NCI-H524 (cell line): ENCODE measurements at regions not wholly inside any gene's neighbourhood (a gene's known extent, or its start where the extent isn't known, plus 50 kb on each side); places are given as distances from the start of the nearest gene placed in this dataset.
"Not testable (repeated sequence)": the region's sequence is repeated elsewhere in the genome, so short reads cannot be mapped to it uniquely, and the experiment has no call there.

Experiments
- DNase-seq, 2 experiments: peaks; one replicate each; lab custom pipeline; 2025; lab: John Stamatoyannopoulos, UW

DNA sequence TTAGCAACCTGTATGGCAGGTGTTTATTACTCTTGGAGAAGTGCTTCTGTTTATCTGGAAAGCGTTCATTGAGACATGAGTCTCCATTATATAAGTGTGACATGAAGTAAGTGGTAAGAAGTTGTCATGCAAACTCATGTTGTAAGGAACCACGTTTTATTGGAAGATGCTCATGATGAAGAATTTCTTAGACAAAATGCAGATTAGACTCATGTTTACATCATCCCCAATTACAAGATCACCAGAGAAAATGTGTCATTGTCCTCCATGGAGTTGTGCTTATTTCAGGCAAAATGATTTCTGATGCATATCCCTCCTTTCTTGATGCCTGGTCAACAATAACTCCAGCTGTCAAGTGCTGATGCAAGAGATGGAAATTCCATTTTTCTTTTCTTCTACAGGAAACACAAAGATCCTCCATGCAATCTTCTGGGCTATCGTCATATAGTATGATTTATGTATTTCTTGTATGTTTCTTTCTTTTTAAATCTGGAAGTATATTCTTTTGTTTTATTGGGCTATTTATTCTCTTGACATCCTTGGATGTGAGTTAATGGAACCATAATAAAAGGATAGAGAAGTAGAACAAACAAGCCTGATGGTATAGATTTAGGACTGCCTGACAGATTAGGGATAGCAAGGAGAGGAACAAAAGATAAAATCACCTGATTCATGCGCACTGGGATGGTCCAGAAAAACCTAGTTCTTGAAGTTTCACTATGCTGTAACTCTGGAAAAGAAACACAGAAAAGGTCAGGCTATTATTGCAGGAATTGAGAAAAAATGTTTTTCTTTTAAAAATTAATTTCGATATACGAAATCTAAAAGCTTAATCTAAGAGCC is 50.7 kb upstream of the DIAPH3 start:
- no peak for DNase-seq

DNA sequence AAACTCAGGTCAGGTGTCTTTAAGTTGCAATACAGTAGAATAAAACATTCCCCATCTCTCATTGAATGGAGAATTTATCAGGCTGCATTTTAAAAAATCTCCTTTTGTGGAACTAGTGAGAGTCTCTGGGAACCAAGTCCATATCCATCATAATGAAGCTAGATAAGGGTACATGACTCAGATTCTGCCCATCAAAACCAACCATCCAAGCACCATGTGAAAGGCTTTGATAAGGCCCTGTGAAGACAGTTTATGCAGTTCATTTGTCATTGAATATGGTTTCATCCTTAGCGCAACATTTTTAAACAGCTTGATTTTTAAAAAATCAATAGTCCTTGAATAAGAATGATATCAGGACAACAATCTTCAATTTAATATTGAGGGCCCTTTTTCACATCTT is 56.3 kb upstream of the DIAPH3 start:
- DNase-seq = no peak

DNA sequence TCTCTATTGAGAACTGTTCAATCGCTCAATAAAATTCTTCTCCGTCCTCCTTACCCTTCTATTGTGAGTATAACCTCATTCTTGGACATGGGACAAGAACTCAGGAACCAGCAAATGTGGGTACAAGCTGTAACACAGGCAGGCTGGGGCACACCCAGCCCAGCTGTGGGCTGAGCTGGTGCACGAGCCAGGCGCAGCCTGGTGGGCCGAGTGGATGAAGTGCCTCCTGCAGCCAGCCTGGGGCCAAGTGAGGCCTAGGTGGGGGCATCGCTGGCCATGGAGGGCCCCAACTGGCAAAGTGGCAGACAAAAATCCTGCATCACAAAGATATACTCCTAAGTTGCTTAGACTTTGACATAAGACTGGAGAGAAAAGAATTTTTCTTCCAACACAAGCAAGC is 57.9 kb upstream of the DIAPH3 start:
- no peak for DNase-seq

DNA sequence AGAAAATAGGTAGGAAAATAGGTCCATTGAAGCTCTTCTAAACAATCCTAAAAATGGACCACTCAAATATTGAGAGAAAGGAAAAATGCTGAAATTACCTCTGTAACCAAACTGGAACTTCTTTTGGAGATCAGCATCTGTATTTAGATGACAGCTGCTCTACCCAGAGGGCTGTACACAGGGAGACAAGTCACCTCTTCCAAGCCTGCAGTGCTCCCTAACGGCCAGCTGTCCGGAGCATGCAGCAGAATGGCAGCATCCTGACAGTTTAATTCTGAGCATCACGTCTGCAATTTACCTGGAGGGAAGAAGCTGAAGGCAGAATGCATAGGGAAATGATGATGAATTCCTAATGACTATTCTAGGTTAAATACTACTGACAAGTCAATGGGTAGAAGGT is 62.8 kb upstream of the DIAPH3 start:
- DNase-seq = peak; percentile 67 to 79

DNA sequence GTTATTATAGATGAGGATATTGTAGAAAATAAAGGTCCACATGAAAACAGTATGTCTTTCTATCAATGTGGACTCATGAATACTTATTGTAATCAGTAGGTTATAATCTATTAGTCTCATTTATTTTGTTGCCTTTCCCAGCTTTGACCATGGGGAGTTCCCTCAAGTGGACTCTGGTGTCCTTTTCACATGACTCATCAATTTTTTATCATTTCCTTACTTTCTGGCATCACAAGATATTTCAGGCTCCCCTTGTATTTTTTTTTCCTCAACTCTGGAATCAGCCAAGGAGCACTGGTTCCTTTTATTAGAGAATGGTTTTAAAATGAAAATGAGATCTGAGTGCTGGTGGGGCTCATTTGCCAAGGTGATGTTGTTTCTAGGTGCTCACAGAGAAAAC is 63.4 kb upstream of the DIAPH3 start:
- DNase-seq = no peak

DNA sequence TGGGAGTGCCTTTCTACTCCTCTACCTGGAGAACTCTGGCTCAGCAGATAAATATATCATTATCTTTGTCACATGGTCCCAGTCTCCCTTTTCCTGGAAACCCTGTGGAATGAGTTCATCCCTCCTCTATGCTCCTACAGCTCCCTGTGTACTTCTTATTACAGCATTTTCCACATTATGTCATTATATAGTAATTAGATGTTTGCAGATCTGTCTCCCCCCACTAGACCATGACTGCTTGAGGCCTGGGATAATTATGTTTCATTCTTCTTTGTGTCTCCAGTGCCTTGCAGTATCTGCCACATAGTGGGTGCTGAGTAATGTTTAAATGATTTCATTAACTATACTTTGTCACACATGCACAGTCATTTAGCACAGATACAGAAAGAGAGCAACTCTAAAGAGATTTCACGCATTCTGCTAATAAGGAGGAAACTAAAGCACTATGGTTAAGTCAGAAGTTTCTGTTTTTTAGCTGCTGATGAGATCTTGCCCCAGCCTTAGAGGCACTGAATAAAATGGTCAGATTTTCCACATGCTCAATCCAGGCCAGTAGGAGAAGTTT is 66.1 kb upstream of the DIAPH3 start:
- no peak for DNase-seq

DNA sequence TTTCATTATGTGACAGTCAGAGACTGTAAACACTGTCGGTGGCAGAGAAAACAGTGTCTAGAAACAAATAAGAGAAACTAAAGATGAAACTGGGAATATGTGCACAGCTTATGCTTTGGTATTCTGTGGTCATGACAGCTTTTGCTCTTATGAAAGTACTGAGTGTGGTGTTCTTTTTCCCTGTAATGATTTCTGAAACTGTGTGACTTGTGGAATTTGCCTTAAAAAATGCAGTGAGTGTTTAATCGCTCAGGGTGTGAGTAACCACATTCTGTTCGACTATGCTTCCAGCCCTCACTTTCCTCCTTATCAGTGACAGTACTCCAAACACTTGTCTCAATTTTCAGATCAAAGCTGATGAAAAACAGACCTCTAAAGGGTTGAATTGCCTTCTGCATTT is 66.9 kb upstream of the DIAPH3 start:
- no peak for DNase-seq

DNA sequence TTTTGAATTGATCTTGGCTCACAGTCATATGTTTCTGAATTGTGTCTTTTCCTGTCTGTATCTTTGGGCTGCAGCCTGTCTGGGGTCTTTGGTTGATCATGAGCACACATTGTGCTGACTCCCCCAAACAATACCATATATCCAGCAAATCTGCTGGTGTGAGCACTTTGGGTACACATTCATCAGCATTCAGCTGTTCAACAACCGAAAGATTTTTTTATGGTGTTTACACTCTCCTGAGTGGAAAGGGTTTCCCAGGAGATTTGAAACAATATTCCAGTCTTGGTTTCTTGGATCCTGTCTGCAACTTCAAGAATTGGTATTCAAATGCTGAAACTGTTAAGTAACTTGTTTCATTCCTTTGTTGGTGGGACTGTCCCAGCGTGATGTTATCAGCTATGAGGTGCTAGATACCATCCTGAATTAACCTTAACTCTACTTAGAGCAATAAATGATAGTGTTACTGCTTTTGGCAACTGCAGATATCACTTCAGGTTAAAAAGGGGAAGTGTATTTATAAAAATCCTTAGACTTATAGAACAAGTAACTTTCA is 78.4 kb upstream of the DIAPH3 start:
- DNase-seq = no peak

DNA sequence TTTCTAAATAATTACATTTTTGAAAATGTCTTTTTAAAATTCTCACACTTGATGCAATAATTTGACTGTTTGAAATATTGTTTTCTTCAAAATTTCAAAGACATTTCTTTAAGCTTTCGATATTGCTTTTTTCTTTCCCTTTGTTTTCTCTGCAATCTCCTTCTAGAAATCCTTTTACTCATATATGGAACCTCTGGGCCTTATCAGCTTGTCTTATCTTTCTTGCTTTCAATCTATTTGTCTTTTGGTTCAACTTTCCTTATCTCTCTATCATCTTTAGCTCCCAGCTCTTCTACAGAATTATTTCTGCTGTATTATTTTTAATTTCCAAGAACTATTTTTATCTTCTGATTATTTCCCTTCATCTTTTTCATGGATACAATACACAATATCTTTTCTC is 80.7 kb upstream of the DIAPH3 start:
- DNase-seq = no peak

DNA sequence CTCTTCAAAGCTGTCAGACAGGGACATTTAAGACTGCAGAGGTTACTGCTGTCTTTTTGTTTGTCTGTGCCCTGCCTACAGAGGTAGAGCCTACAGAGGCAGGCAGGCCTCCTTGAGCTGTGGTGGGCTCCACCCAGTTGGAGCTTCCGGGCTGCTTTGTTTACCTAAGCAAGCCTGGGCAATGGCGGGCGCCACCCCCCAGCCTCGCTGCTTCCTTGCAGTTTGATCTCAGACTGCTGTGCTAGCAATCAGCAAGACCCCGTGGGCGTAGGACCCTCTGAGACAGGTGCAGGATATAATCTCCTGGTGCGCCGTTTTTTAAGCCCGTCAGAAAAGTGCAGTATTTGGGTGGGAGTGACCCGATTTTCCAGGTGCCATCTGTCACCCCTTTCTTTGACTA is 87.7 kb upstream of the DIAPH3 start:
- not testable (repeated sequence) for DNase-seq

DNA sequence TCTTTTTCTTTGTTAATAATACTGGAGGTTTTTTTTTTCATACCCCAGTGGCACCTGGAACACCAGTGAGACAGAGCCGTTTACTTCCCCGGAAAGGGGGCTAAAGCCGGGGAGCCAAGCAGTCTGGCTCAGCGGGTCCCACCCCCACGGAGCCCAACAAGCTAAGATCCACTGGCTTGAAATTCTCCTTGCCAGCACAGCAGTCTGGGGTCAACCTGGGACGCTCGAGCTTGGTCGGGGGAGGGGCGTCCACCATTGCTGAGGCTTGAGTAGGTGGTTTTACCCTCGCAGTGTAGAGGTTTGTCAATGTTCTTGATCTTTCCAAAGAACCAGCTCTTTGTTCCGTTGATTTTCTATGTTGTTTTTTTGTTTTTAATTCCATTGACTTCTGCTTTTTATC is 94.6 kb upstream of the DIAPH3 start:
- no peak for DNase-seq

DNA sequence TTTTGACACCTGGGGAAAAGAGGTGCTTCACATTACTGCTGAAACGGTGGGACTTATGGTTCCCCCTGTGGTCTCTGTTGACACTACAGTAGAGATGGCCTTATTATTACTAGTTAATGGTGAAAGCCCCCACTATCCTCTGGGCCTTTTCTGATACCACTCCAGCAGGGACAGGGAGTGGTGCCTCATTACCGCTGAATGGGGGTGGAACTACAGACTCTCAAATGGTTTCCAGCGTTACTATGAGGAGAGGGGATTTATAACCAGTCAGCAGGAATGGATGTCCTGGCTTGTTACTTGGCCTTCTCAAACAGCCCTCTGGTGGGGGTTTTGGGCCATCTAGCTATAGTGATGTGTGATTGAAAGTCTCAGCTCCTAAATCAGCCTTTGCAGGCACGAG is 96.7 kb upstream of the DIAPH3 start:
- DNase-seq = peak in 1 of 2 experiments; percentile 3

DNA sequence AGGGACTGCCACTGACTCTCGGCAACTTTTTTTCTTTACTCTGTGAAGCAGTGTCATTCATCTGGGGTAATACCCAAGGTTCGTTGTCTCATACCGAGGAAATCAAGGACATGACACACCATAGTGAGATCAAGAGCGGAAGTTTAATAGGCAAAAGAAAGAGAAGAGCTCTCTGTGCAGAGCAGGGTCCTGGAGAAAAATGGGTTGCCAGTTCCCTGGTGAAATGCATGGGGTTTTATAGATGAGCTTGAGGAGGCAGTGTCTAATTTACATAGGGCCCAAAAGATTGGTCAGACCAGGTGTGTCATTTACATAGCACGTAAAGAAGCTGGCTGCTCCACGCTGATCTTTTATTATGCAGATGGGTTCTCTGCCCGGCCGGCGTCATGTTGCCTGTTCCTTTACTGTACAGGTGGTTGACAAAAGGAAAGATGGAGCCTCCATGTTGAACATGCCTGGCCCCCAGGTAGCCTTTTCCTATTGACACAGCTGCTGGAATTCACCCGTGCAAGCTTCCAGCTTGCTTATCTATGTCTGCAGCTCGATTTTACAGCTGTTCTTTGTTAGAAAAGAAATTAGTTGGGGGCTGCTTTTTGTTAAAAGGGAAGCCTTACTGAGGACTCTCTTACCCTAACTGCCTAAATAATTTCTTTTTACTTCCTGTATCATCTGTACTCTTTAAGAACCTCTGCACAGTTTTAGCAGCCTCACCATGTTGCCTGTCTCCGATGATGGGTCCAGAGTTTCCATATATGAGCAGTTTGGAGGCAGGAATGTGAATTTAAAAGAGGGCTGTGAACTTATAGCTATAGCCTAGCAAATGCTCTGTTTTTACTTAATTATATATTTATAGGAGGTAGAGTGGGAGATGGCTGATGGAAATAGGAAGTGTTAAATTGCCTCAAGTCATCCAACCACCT is 98.0 kb upstream of the DIAPH3 start:
- no peak for DNase-seq

DNA sequence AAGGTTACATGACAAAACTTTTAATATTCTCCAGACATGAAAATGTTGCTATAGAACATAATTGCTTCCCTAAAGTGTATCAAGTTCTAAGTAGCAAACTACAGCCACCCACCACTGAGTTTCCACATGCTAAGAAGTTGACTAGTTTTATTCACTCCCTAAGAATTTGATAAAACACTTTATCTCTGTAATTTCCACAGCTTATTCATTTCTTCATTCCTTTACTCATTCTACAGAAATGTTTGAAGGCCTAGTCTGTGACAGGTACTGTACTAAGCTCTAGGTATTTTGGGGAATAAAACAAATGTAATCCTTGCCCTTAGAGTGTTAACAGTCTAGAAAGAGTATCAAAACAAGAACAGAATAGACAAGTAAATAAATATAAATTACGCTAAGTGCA is 101.8 kb upstream of the DIAPH3 start:
- DNase-seq = no peak

DNA sequence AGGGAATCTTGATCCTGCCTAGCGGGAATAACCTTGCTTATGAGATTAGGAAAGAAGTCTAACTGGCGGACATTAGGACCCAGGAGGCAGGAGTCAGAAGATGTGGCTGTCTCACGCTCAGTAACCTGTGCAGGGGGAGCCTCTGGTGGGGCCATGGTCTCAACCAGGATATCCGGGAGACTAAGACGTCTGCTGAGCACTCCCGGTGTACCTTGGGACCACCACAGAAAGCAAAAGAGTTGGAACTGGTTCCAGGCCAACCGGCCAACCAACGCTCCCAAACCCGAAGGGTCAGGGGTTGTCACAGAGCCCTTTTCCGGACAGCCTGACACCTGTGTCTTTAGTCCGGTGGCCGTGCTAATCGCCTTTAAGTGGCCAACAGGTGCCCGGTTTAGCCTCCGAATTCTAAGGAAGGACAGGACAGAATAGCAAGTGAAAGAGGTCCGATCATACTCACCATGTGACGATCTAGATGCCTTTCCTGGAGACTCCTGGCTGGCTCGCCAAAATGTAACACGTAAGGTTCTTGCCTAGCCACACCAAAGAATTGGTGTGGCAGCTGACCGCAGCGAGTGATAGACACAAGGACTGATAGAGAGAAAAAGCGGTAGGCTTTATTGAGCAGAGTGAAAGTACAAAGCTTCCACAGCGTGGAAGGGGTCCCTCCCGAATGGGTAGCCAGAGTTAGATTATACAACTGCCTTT is 103.9 kb upstream of the DIAPH3 start:
- no peak for DNase-seq

DNA sequence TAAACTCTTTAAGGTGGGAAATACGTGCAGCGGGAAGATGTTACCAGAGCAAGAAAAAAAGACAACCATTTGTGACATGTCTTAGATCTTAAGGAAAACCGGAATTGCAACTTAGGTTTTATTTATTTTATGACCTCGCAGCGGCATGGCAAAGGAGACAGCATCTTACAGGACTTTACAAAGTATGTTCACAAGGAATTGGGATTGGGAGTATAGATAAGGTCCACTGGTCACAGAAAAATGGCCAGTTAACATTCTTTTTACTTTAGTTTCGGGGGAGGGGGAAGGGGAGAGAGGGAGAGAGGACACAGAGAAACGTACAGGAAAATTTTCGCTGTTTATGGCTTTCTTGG is 104.5 kb upstream of the DIAPH3 start:
- DNase-seq = no peak

DNA sequence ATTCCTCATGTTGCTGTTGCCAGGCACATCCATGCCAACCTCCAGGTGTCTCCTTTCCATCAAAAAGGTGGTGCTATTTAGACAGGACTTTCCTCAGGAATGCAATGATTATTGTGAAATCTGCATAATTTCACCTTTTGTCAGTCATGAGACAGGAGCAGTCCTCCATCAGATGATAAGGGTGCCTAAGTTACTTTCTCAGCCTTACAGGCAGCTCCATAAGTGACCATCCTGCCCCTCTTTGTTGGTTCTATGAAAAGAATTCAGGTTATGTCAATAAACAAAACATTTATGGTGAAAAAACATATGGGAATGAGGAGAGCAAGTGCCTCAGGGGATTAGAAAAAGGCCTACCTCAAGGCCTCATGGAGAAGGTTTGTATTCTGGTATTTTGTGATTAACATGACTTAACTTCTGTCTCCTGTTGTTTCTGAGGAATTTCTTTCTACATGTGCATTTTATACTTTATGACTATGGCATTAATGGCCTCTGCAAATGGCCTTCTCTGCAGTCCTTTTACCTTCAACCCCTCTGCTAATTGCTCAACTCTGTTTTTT is 110.3 kb upstream of the DIAPH3 start:
- no peak for DNase-seq

DNA sequence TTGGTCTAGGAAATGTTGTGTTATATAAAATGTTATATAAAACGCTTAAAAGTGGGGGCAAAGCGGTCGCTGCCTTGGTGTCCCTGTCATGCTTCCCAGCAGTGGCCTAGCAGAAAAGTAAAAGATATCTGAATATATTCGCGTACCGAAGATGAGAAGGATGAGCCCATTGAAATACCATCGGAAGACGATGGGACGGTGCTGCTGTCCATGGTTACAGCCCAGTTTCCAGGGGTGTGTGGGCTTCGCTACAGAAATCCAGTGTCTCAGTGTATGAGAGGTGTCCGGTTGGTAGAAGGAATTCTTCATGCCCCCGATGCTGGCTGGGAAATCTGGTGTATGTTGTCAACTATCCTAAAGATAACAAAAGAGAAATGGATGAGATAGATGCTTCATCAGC is 110.9 kb upstream of the DIAPH3 start:
- DNase-seq = no peak

DNA sequence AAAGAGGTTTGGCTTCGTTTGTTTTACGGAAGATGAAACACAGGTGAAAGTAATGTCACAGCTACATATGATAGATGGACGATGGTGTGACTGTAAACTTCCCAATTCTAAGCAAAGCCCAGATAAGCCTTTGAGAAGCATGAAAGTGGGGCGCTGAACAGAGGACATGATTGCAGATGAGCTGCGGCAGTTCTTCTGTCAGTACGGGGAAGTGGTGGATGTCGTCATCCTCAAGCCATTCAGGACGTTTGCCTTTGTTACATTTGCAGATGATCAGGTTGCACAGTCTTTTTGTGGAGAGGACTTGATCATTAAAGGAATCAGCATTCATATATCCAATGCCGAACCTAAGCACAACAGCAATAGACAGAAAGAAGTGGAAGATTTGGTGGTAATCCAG is 111.5 kb upstream of the DIAPH3 start:
- no peak for DNase-seq

DNA sequence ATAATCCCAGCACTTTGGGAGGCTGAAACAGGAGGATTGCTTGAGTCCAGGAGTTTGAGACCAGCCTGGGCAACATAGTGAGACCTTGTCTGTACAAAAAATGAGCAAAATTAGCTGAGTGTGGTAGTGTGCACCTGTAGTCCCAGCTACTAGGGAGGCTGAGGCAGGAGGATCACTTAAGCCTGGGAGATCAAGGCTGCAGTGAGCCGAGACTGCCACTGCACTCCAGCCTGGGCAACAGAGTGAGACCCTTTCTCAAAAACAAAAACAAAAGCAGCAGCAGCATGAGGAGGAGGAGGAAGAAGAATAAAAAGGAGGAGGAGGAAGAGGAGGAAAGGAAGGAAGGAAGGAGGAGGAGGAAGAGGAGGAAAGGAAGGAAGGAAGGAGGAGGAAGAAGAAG is 116.5 kb upstream of the TDRD3 start:
- DNase-seq = not testable (repeated sequence)

DNA sequence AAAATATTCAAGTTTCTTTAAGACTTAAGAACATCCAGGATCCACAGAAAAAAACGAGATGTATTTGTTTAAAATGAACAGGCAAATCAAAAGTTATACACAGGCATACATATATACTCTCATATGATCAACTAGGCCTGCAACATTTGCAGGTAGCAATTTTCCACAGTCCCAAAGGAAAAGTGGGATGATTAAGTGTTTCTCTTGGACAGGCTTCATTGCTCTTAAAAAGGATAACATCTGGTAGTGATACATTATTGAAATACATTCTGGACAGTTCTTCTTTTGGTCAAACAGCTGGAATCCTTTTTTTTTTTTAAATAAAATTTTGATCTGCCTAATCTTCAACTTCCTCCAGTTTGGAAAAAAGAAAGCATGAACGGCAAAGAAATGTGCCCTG is 114.8 kb upstream of the TDRD3 start:
- peak; percentile 4 to 31 for DNase-seq

DNA sequence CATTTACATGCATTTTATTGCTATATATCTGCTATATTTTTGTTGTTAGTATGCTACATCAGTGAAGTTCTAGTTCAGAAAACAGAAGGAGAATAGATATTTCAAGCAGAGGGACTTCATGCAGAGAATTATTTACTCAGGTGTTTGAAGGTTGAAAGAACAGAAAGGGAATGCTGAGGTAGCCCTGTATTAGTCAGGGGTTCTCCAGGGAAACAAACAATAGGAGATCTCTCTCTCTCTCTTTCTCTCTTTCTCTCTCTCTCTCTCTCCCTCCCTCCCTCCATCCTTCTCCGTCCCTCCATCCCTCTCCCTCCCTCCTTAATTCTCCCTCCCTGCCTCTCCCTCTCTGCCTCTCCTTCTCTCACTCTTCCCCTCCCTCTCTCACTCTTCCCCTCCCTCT is 114.3 kb upstream of the TDRD3 start:
- DNase-seq = no peak
